CD4-positive, alpha-beta T cell (primary cell): ENCODE measurements at regions not wholly inside any gene's neighbourhood (a gene's known extent, or its start where the extent isn't known, plus 50 kb on each side); places are given as distances from the start of the nearest gene placed in this dataset.

Experiments used
- ATAC-seq: fragments of 200-7000 bp; cut with Tn5 transposase; one replicate; pipeline ENCODE4 v1.10.0; 2022; ENCODE audit warnings: mild to moderate bottlenecking; ENCODE audit not compliant: poor library complexity
- CTCF ChIA-PET: fragments of 350-600 bp; sonication (Branson Sonifier 250); formaldehyde crosslinking; loops from one replicate; lab custom pipeline; 2021; ENCODE audit warnings: antibody characterized with exemption, inconsistent platforms; lab: Charles Lee
- POLR2A ChIA-PET: fragments of 350-600 bp; sonication (Branson Sonifier 250); formaldehyde crosslinking; loops from one replicate; lab custom pipeline; 2021; ENCODE audit warnings: antibody characterized with exemption, inconsistent platforms; lab: Charles Lee
- DNase-seq, 14 experiments: peaks; one replicate each; pipeline ENCODE4 v3.0.0-alpha.2; 2013 to 2020; ENCODE audit warnings: mixed read lengths in 2 of 14
- H3K27ac ChIP-seq, 2 donors: one replicate each; pipeline versions ENCODE4 v1.5.1 to v1.7.0; 2013; ENCODE audit warnings: low read length in 2 of 2, low read depth in 1 of 2, mild to moderate bottlenecking in 1 of 2
- H3K27me3 ChIP-seq, 2 experiments: 1 replicate in 1 of 2; 2 replicates in 1 of 2; pipeline versions ENCODE4 v1.6.1 to v1.7.0; 2013; ENCODE audit warnings: low read length in 2 of 2, control low read depth in 1 of 2, mild to moderate bottlenecking in 1 of 2, moderate library complexity in 1 of 2; ENCODE audit not compliant: insufficient read depth in 2 of 2, control insufficient read depth in 1 of 2
- H3K36me3 ChIP-seq: one replicate; pipeline ENCODE4 v1.6.1; 2013; ENCODE audit warnings: low read length, control low read depth; ENCODE audit not compliant: insufficient read depth
- H3K4me1 ChIP-seq: one replicate; pipeline ENCODE4 v1.6.1; 2013; ENCODE audit warnings: low read length, control low read depth; ENCODE audit not compliant: insufficient read depth
- H3K4me3 ChIP-seq: one replicate; pipeline ENCODE4 v1.5.1; 2013; ENCODE audit warnings: mild to moderate bottlenecking, low read length, moderate library complexity
- H3K9me3 ChIP-seq, 2 experiments: 1 replicate in 1 of 2; 2 replicates in 1 of 2; pipeline versions ENCODE4 v1.6.1 to v1.7.0; 2013; ENCODE audit warnings: low read length in 2 of 2, mild to moderate bottlenecking in 2 of 2, control low read depth in 1 of 2, moderate library complexity in 1 of 2; ENCODE audit not compliant: control insufficient read depth in 1 of 2, insufficient read depth in 1 of 2
- H3K27ac Mint-ChIP-seq: one replicate; pipeline ENCODE4 v1.8.0; 2020; ENCODE audit warnings: mixed read lengths
- H3K27me3 Mint-ChIP-seq: one replicate; pipeline ENCODE4 v1.8.0; 2021; ENCODE audit warnings: mixed read lengths
- H3K36me3 Mint-ChIP-seq: one replicate; pipeline ENCODE4 v1.8.0; 2021; ENCODE audit warnings: low read depth, mixed read lengths
- H3K4me1 Mint-ChIP-seq: one replicate; pipeline ENCODE4 v1.8.0; 2021; ENCODE audit warnings: low read depth, mixed read lengths
- H3K4me3 Mint-ChIP-seq: one replicate; pipeline ENCODE4 v1.8.0; 2020; ENCODE audit warnings: mild to moderate bottlenecking, mixed read lengths
- H3K9me3 Mint-ChIP-seq: one replicate; pipeline ENCODE4 v1.8.0; 2020; ENCODE audit warnings: mixed read lengths
- CTCF ChIP-seq: fragments of 200-600 bp; IDR thresholded peaks from one replicate; pipeline ENCODE4 v1.8.0; 2022; ENCODE audit warnings: antibody characterized with exemption, mild to moderate bottlenecking
- intact Hi-C, 2 experiments: fragments of 100-400 bp; cut with DNase I in 1 of 2; cut with micrococcal nuclease in 1 of 2; formaldehyde crosslinking; loops; one replicate each; pipeline versions ENCODE4 v1.15.1 to v1.9.0; 2023 to 2025; cut with DNase I, micrococcal nuclease

GRCh38 chr12:25323581-25323982 is 72.9 kb upstream of the KRAS start:
- H3K36me3 Mint-ChIP-seq: no peaks in the 10 kb centered on the region
- CTCF ChIA-PET: interaction anchor here (1.2 kb wide), 1 partner anchor 65 kb away, joined by 3 read pairs; no protein-coding TSS in a partner anchor
- peak; percentile 26 for ATAC-seq

GRCh38 chr12:25322918-25323531 is 72.3 kb upstream of the KRAS start:
- peaks cover 48% of the 10 kb centered on the region for H3K4me1 Mint-ChIP-seq
- peak overlapping the region; percentile 11 for H3K4me3 ChIP-seq
- H3K27me3 Mint-ChIP-seq: no peaks in the 10 kb centered on the region
- peaks cover 25% of the 10 kb centered on the region for H3K4me1 ChIP-seq
- ATAC-seq (peak; percentile 65), DNase-seq (peak in 3 of 14 experiments; percentile 13 to 52 (median 22))
- TF ChIP-seq CTCF: no peak
- H3K27ac ChIP-seq: peak overlapping the region; percentile 42 to 52
- POLR2A ChIA-PET: interaction anchor here (1.0 to 2.7 kb wide), 6 partner anchors 11 to 77 kb away, joined by 3 to 15 read pairs (median 7); partner anchors contain the start of gene KRAS
- CTCF ChIA-PET: interaction anchor here (0.9 to 1.2 kb wide), 2 partner anchors 66 to 72 kb away, joined by 3 read pairs; partner anchors contain the start of gene KRAS
- H3K27ac Mint-ChIP-seq: peak overlapping the region; percentile 80
- no peaks in the 10 kb centered on the region for H3K27me3 ChIP-seq
- no peaks in the 10 kb centered on the region for H3K36me3 ChIP-seq
- peak overlapping the region; percentile 63 for H3K4me3 Mint-ChIP-seq
- H3K9me3 ChIP-seq: no peaks in the 10 kb centered on the region
- no peaks in the 10 kb centered on the region for H3K36me3 Mint-ChIP-seq
- H3K9me3 Mint-ChIP-seq: no peaks in the 10 kb centered on the region
- intact Hi-C loops: loop anchor here in 1 of 2 experiments (10.0 kb wide), 1 partner anchor 78 kb away; no protein-coding TSS in a partner anchor

More at GRCh38 chr12:25323581-25323982, 72.9 kb upstream of the KRAS start:
- Histone ChIP-seq H3K36me3 (no peaks in the 10 kb centered on the region), H3K9me3 (no peaks in the 10 kb centered on the region), H3K4me1 (peaks cover 25% of the 10 kb centered on the region), H3K27ac (peak overlapping the region in 1 of 2 donors; percentile 42), H3K27me3 (no peaks in the 10 kb centered on the region), H3K4me3 (no peak overlapping the region)
- intact Hi-C loops: loop anchor here in 1 of 2 experiments (10.0 kb wide), 1 partner anchor 79 kb away; no protein-coding TSS in a partner anchor
- peak in 6 of 14 experiments; percentile 3 to 55 (median 43) for DNase-seq
- Mint-ChIP-seq H3K27ac (peak overlapping the region; percentile 80), H3K9me3 (no peaks in the 10 kb centered on the region), H3K4me1 (peaks cover 48% of the 10 kb centered on the region), H3K27me3 (no peaks in the 10 kb centered on the region), H3K4me3 (peak overlapping the region; percentile 63)
- POLR2A ChIA-PET: interaction anchor here (0.5 to 2.7 kb wide), 7 partner anchors 10 to 78 kb away, joined by 3 to 15 read pairs (median 4); partner anchors contain the start of gene KRAS
- no peak for TF ChIP-seq CTCF

GRCh38 chr12:25322351-25322750 is 71.6 kb upstream of the KRAS start:
- H3K27ac ChIP-seq: peak overlapping the region; percentile 29 to 52

More at GRCh38 chr12:25322351-25322750, 71.6 kb upstream of the KRAS start:
- ChIA-PET POLR2A (interaction anchor here (1.7 kb wide), 1 partner anchor 61 kb away, joined by 10 read pairs; no protein-coding TSS in a partner anchor), CTCF (interaction anchor here (0.9 to 1.2 kb wide), 2 partner anchors 66 to 71 kb away, joined by 3 read pairs; partner anchors contain the start of gene KRAS)
- TF ChIP-seq CTCF: no peak
- ATAC-seq (peak; percentile 87), DNase-seq (peak in 4 of 14 experiments; percentile 35 to 64 (median 36))
- Histone ChIP-seq H3K4me3 (peak overlapping the region; percentile 11), H3K4me1 (peaks cover 25% of the 10 kb centered on the region), H3K27me3 (no peaks in the 10 kb centered on the region), H3K9me3 (no peaks in the 10 kb centered on the region), H3K36me3 (no peaks in the 10 kb centered on the region)
- Mint-ChIP-seq H3K27ac (peak overlapping the region; percentile 80), H3K4me3 (peak overlapping the region; percentile 50), H3K9me3 (no peaks in the 10 kb centered on the region), H3K4me1 (peaks cover 48% of the 10 kb centered on the region), H3K27me3 (no peaks in the 10 kb centered on the region), H3K36me3 (no peaks in the 10 kb centered on the region)
- intact Hi-C loops: loop anchor here in 1 of 2 experiments (10.0 kb wide), 1 partner anchor 78 kb away; no protein-coding TSS in a partner anchor
